Testis (tissue), 2 donors: ENCODE measurements at regions not wholly inside any gene's neighbourhood (a gene's known extent, or its start where the extent isn't known, plus 50 kb on each side); places are given as distances from the start of the nearest gene placed in this dataset.

Source experiments
- DNase-seq: peaks from one replicate; pipeline ENCODE4 v3.0.0-alpha.2; 2019
- H3K27ac ChIP-seq, 2 donors: fragments of 200-600 bp; sonication (generic); one replicate each; pipeline ENCODE4 v1.5.1; 2019
- H3K27me3 ChIP-seq: fragments of 200-600 bp; sonication (generic); one replicate; pipeline ENCODE4 v1.5.1; 2019
- H3K36me3 ChIP-seq: fragments of 200-600 bp; sonication (generic); one replicate; pipeline ENCODE4 v1.5.1; 2017; ENCODE audit warnings: low read depth; ENCODE audit errors: missing control alignments
- H3K4me1 ChIP-seq: fragments of 200-600 bp; sonication (generic); one replicate; pipeline ENCODE4 v1.5.1; 2019
- H3K4me3 ChIP-seq, 2 donors: fragments of 200-600 bp; sonication (generic); one replicate each; pipeline ENCODE4 v1.5.1; 2017 to 2019
- H3K9me3 ChIP-seq: fragments of 200-600 bp; sonication (generic); one replicate; pipeline ENCODE4 v1.5.1; 2017
- CTCF ChIP-seq, 3 experiments: fragments of 450-650 bp in 2 of 3; fragments of 200-600 bp in 1 of 3; sonication (generic) in 1 of 3; IDR thresholded peaks; one replicate each; pipeline ENCODE4 v1.5.1; 2016 to 2019; ENCODE audit warnings: antibody characterized with exemption in 3 of 3, mild to moderate bottlenecking in 2 of 3, moderate library complexity in 1 of 3
- POLR2A ChIP-seq: fragments of 450-650 bp; IDR thresholded peaks from one replicate; pipeline ENCODE4 v1.6.1; 2017; ENCODE audit warnings: antibody characterized with exemption, mild to moderate bottlenecking, moderate library complexity
- WGBS, 2 donors: methylation state at CpG; one replicate each; pipeline ENCODE4 v1.1.5; 2018; 5-methylcytosine and 5-hydroxymethylcytosine counted together
- intact Hi-C: fragments of 100-400 bp; cut with DNase I; formaldehyde crosslinking; loops from one replicate; pipeline ENCODE4 v1.15.1; 2023; ENCODE audit warnings: low total_unique reads

GRCh38 chr21:35226328-35226727 lies 177.2 kb upstream of the RUNX1 start:
- DNase-seq, result no peak
- Histone ChIP-seq H3K4me1 (no peaks in the 10 kb centered on the region), H3K9me3 (no peaks in the 10 kb centered on the region), H3K36me3 (no peaks in the 10 kb centered on the region), H3K27me3 (no peaks in the 10 kb centered on the region), H3K4me3 (no peak overlapping the region), H3K27ac (no peak overlapping the region)
- TF ChIP-seq CTCF (IDR thresholded peaks at IDR 0.05), result no peak
- intact Hi-C loops, result no loop called here
- WGBS, 2 donors, result 64 to 78% methylated on average over 3 to 6 of the region's 6 CpGs

DNA sequence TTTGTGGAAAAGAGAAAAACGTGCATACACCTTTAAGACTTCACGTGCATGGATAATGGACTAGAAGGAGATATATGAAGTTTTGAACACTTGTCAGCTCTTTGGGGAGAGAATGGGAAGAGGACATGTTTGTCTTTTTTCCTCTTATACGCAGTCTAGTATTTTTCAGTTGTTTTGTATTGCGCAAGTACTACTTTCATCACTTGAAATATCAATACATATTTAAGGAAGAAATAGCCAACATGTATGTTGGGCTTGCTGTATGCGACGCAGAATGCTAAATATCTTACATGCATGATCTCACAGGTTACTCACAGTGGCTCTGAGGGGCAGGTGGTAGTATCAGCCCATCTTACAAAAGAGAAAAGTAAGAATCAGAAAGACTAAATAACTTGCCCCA lies 176.5 kb upstream of the RUNX1 start:
- Histone ChIP-seq H3K27ac (no peak overlapping the region), H3K27me3 (no peaks in the 10 kb centered on the region), H3K4me1 (no peaks in the 10 kb centered on the region), H3K9me3 (no peaks in the 10 kb centered on the region), H3K4me3 (no peak overlapping the region), H3K36me3 (no peaks in the 10 kb centered on the region)
- no peak for DNase-seq
- WGBS, 2 donors, result 86 to 93% methylated on average over 6 of the region's 6 CpGs
- TF ChIP-seq POLR2A, result no peak
- no peak for TF ChIP-seq CTCF (IDR thresholded peaks at IDR 0.05)
- intact Hi-C loops, result no loop called here

DNA sequence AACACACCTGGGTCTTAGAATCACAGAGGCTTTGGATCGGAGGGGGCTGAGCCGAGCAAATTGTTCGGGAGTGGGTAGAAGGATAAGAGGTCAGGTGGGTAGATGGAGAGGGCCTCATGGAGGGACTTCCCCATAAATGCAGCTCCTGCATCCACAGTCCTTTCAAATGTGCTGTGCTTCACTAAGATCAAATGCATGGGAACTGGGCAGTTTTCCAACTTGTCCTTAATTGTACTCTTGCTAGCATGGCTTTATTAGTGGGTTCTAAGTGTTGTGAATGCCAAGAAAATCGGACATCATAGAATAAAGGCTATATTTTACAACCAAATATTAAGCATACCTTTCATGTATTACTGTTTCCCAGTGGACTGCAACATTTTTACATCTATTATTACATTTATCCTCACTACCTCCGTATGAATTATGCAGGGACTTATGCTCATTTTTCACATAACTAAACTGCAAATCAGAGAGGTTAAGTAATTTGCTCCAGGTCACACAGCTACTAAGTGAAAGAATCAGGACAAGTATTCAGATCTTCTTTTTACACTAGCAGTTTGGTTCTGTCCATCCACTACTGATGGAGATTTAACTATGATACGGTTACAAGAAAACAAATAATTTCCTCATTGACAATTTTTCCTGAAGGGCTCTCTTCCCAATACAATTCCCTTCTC lies 174.5 kb upstream of the RUNX1 start:
- H3K4me1 ChIP-seq, result no peaks in the 10 kb centered on the region

DNA sequence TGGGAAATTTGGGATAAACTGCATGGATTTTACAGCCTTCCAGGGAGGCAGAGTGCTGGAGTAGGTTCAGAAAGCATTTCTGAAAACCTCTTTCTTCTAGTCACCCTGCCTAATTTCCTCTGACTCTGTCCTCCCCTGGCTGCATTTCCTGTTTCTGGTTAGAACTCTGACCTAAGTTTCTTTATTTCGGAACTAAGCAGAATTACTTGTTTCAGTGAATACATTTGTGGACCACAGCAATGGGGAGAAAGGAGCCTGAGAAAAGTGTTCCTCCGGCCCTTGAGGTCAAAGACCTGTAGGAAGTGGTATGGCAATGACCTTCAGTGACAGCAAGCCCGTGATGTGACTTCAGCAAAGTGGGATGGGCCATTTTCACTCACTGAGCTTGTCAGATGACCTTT lies 173.4 kb upstream of the RUNX1 start:
- no peak for DNase-seq
- no peaks in the 10 kb centered on the region for H3K27me3 ChIP-seq
- H3K4me1 ChIP-seq, result no peaks in the 10 kb centered on the region
- 47 to 65% methylated on average over 3 of the region's 3 CpGs for WGBS, 2 donors
- H3K4me3 ChIP-seq, result no peak overlapping the region
- no peaks in the 10 kb centered on the region for H3K9me3 ChIP-seq
- no peaks in the 10 kb centered on the region for H3K36me3 ChIP-seq
- no peak overlapping the region for H3K27ac ChIP-seq
- intact Hi-C loops, result no loop called here
- TF ChIP-seq CTCF (IDR thresholded peaks at IDR 0.05) (no peak), POLR2A (no peak)

More for the DNA sequence above, 174.5 kb upstream of the RUNX1 start:
- TF ChIP-seq CTCF (IDR thresholded peaks at IDR 0.05), result no peak
- TF ChIP-seq POLR2A, result no peak
- no peak overlapping the region for H3K4me3 ChIP-seq
- no peak overlapping the region for H3K27ac ChIP-seq
- intact Hi-C loops, result no loop called here
- no peaks in the 10 kb centered on the region for H3K36me3 ChIP-seq
- H3K9me3 ChIP-seq, result no peaks in the 10 kb centered on the region
- DNase-seq, result no peak
- WGBS, 2 donors, result 78 to 83% methylated on average over 6 of the region's 6 CpGs
- H3K27me3 ChIP-seq, result no peaks in the 10 kb centered on the region

DNA sequence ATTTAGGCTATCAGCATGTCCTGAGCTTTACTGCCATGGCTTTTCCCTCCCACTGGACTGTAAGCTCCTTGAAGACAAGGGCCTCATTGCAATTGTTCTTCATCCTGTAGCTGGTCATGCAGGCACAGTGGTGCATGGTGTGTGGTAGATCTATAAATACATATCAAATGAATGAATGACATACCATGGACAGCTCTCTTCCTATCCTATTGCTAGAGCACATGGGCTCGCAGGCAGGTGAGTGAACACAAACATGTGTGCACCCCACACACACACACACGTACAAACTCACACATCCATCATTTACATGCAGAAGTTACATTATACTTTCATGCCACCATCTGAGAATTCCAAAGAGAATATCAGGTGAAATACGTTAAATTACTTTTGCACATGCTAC lies 172.9 kb upstream of the RUNX1 start:
- Histone ChIP-seq H3K9me3 (no peaks in the 10 kb centered on the region), H3K36me3 (no peaks in the 10 kb centered on the region), H3K27ac (no peak overlapping the region), H3K27me3 (no peaks in the 10 kb centered on the region), H3K4me1 (no peaks in the 10 kb centered on the region), H3K4me3 (no peak overlapping the region)
- TF ChIP-seq CTCF (IDR thresholded peaks at IDR 0.05) (no peak), POLR2A (no peak)
- intact Hi-C loops, result no loop called here
- 76 to 83% methylated on average over 3 of the region's 3 CpGs for WGBS, 2 donors
- DNase-seq, result no peak
